Dermis blood vessel endothelial cell (primary cell): ENCODE measurements at regions not wholly inside any gene's neighbourhood (a gene's known extent, or its start where the extent isn't known, plus 50 kb on each side); places are given as distances from the start of the nearest gene placed in this dataset.
A peak's percentile ranks its signal among the peaks of the same experiment; 100 is the strongest.
"Not testable (repeated sequence)": the region's sequence is repeated elsewhere in the genome, so short reads cannot be mapped to it uniquely, and the experiment has no call there.

Source experiments
- DNase-seq: peaks from one replicate; pipeline ENCODE4 v3.0.0; 2010

DNA sequence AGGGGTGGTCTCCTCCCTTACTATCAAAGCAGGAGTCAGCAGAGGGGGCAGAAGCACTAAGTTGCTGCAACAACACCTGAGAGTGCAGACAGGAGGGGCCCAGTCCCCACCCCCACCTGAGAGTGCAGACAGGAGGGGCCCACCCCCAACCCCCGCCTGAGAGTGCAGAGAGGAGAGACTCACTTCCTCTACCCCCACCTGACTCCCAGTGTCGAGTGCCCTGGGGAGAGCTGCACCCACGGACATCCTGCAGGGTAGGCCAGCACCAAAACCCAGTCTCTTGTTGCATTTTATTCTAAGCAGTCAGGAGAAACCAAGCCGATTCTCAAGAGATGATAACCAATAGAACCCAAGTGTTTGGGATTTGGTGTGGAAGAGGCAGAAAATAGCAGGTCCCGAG lies 78.4 kb downstream of the NAPG start:
- DNase-seq = no peak

GRCh38 chr18:10606881-10607280 lies 81.1 kb downstream of the NAPG start:
- DNase-seq = not testable (repeated sequence)

GRCh38 chr18:10607332-10608248 lies 81.8 kb downstream of the NAPG start:
- DNase-seq = not testable (repeated sequence)

GRCh38 chr18:10608450-10608849 lies 82.6 kb downstream of the NAPG start:
- DNase-seq = not testable (repeated sequence)

- DNase-seq = not testable (repeated sequence)
Observed at GRCh38 chr18:10609046-10609445, 83.2 kb downstream of the NAPG start.

DNA sequence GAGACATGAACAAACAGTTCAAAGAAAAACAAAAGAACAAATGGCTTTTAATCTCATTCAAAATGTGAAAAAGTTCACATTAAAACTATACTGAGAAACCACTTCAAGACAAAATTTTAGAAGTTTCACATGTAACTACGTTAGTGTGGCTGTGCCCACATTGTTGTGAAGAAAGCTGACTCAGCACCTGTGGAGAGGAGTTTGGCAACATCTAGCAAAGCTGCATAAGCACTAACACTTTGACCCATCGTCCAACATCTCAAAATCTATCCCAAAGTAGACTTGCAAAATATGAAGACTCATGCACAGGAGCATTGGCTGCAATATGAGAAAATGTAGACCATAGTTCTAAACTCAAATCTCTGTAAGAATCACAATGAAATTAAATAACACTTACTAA lies 87.4 kb downstream of the NAPG start:
- DNase-seq = not testable (repeated sequence)

DNA sequence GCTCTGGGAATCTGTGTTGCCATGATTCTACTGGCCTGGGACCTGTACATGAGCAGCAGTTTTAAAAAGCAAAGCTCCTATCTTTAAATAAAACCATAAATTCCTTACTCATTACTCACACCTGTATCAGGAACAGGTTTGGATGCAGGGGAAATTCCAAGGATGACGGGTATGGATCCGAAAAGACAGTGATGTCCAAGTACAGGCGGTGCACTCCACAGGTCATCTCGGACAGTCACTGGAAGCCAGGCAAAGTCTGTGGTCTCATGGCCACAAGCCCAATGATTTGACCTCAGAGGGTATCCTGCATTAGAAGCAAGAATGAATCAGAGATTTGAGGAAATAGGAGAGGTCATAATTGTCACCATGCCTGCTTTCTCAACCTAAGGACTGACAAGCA lies 90.9 kb downstream of the NAPG start:
- peak; percentile 54 for DNase-seq

DNA sequence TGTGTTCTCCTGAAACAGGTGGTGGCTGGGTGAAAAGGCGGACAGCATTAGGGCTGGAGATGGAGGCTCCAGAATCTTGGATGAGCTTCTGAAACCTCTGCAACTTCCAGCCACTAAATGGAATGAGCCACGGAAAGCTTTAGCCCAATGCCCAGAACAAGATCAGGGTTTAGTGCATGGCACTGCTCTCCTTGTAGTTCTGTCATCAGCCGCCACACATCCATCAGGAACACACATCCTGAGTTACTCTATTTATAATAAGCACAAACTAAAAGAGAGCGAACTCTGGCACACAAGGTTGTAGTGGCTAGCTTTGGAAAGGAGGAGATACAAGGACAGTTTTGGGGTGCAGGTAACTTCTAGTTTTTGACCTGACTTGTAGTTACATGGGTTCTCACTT lies 93.0 kb downstream of the NAPG start:
- not testable (repeated sequence) for DNase-seq

- DNase-seq = not testable (repeated sequence)
Observed at GRCh38 chr18:10619280-10619679, 93.5 kb downstream of the NAPG start.

GRCh38 chr18:10619833-10620232 lies 94.0 kb downstream of the NAPG start:
- DNase-seq = not testable (repeated sequence)
